Hepatocyte (in vitro differentiated cells): ENCODE measurements at regions not wholly inside any gene's neighbourhood (a gene's known extent, or its start where the extent isn't known, plus 50 kb on each side); places are given as distances from the start of the nearest gene placed in this dataset.

Experiments used
- DNase-seq: peaks from one replicate; pipeline ENCODE4 v3.0.0-alpha.2; 2016; ENCODE audit warnings: low spot score
- H2AFZ ChIP-seq: fragments of 200-600 bp; sonication (generic); 2 replicates; pipeline ENCODE4 v1.6.0; 2016; ENCODE audit warnings: antibody characterized with exemption, mild to moderate bottlenecking
- H3K27ac ChIP-seq: fragments of 200-600 bp; sonication (generic); 2 replicates; pipeline ENCODE4 v1.5.1; 2016; ENCODE audit warnings: mild to moderate bottlenecking
- H3K27me3 ChIP-seq: fragments of 200-600 bp; sonication (generic); 2 replicates; pipeline ENCODE4 v1.6.1; 2016
- H3K36me3 ChIP-seq: fragments of 200-600 bp; sonication (generic); replicated peaks from 2 replicates; pipeline ENCODE4 v1.5.1; 2016; ENCODE audit warnings: low read depth; ENCODE audit not compliant: insufficient read depth
- H3K4me1 ChIP-seq: fragments of 200-600 bp; sonication (generic); 2 replicates; pipeline ENCODE4 v1.5.1; 2016; ENCODE audit warnings: mild to moderate bottlenecking, moderate library complexity; ENCODE audit not compliant: insufficient read depth
- H3K4me2 ChIP-seq: fragments of 200-600 bp; sonication (generic); 2 replicates; pipeline ENCODE4 v1.6.0; 2016
- H3K4me3 ChIP-seq: fragments of 200-600 bp; sonication (generic); 2 replicates; pipeline ENCODE4 v1.5.1; 2016; ENCODE audit warnings: mild to moderate bottlenecking
- H3K79me2 ChIP-seq: fragments of 200-600 bp; sonication (generic); 2 replicates; pipeline ENCODE4 v1.6.0; 2017; ENCODE audit warnings: mild to moderate bottlenecking
- H3K9me2 ChIP-seq: fragments of 200-600 bp; sonication (generic); replicated peaks from 2 replicates; pipeline ENCODE4 v1.6.0; 2017; ENCODE audit warnings: mild to moderate bottlenecking; ENCODE audit not compliant: insufficient read depth
- H3K9me3 ChIP-seq: fragments of 200-600 bp; sonication (generic); 2 replicates; pipeline ENCODE4 v1.5.1; 2016; ENCODE audit warnings: low read depth, mild to moderate bottlenecking
- H4K20me1 ChIP-seq: fragments of 200-600 bp; sonication (generic); 2 replicates; pipeline ENCODE4 v1.6.0; 2016; ENCODE audit warnings: mild to moderate bottlenecking; ENCODE audit not compliant: insufficient read depth, poor library complexity, severe bottlenecking
- CTCF ChIP-seq: fragments of 200-600 bp; sonication (generic); IDR thresholded peaks from 2 replicates; pipeline ENCODE4 v1.5.1; 2016; ENCODE audit warnings: antibody characterized with exemption, mild to moderate bottlenecking; ENCODE audit not compliant: poor library complexity
- EZH2 ChIP-seq: fragments of 200-600 bp; sonication (generic); IDR thresholded peaks from 2 replicates; pipeline ENCODE4 v1.6.1; 2016; ENCODE audit warnings: antibody characterized with exemption, mild to moderate bottlenecking, borderline replicate concordance
- EZH2phosphoT487 ChIP-seq: fragments of 200-600 bp; sonication (generic); IDR thresholded peaks from one replicate; pipeline ENCODE4 v1.6.1; 2018; ENCODE audit warnings: antibody characterized with exemption, mild to moderate bottlenecking, low read depth, moderate library complexity; ENCODE audit not compliant: unreplicated experiment, severe bottlenecking
- WGBS: methylation state at CpG from one replicate; pipeline ENCODE4 v1.1.6; 2016; ENCODE audit warnings: low lambda C conversion rate; ENCODE audit errors: missing lambda C conversion rate; 5-methylcytosine and 5-hydroxymethylcytosine counted together

DNA sequence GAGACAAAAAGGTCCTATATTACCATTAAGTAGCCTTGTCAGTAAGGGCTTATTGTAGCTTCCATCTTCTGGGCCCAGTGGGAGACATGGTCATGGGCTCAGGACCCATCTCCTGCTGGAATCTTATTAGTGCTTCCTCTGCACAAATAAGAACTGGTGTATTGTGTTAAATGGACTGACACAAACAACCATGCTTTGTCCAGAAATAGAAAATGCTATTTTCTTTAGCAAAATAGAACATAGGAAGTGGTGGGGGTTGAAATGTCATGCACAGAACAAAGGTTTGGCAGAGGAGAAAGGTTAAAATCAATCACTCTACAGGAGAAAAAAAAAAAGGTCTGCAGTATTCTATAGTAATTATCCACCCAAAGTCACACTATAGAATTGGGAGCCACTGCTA lies 252.2 kb downstream of the ELAVL2 start:
- H3K36me3 ChIP-seq, result no peaks in the 10 kb centered on the region
- H3K9me2 ChIP-seq, result no peaks in the 10 kb centered on the region
- no peaks in the 10 kb centered on the region for H3K9me3 ChIP-seq
- no peak for TF ChIP-seq EZH2phosphoT487
- TF ChIP-seq EZH2, result no peak
- no peaks in the 10 kb centered on the region for H3K27me3 ChIP-seq
- H2AFZ ChIP-seq, result no peak overlapping the region
- H3K79me2 ChIP-seq, result no peaks in the 10 kb centered on the region
- DNase-seq, result no peak
- H3K4me2 ChIP-seq, result no peak overlapping the region
- H3K4me3 ChIP-seq, result no peak overlapping the region
- H3K27ac ChIP-seq, result no peak overlapping the region
- no peaks in the 10 kb centered on the region for H3K4me1 ChIP-seq
- H4K20me1 ChIP-seq, result no peaks in the 10 kb centered on the region

DNA sequence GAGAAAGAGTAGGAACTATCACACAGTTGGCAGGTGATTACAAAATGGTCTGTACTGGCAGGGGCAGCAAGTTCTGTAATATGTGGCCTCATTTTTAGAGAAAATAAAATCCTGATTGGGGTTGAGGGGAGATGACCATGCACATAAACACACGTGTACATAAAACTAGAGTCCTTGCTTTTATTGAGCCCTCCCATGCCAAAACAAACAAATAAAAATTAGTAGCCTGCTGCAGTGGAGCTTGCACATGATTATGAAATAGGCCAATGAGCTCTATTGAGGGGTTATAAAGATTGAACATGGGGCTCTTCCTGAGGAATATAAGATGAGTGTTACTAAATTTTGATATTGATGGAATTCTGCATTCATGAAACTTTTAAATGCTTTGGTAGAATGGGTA lies 248.4 kb downstream of the ELAVL2 start:
- DNase-seq, result no peak
- Histone ChIP-seq H3K4me2 (no peak overlapping the region), H3K36me3 (no peaks in the 10 kb centered on the region), H3K27ac (no peak overlapping the region), H4K20me1 (no peaks in the 10 kb centered on the region), H2AFZ (no peak overlapping the region), H3K4me1 (no peaks in the 10 kb centered on the region), H3K79me2 (no peaks in the 10 kb centered on the region), H3K9me3 (no peaks in the 10 kb centered on the region), H3K4me3 (no peak overlapping the region), H3K9me2 (no peaks in the 10 kb centered on the region), H3K27me3 (no peaks in the 10 kb centered on the region)
- no peak for TF ChIP-seq EZH2
- WGBS, result 61% methylated on average over 1 of the region's 1 CpG

GRCh38 chr9:23581931-23582330 lies 244.1 kb downstream of the ELAVL2 start:
- Histone ChIP-seq H3K9me3 (no peaks in the 10 kb centered on the region), H3K27ac (no peak overlapping the region), H3K36me3 (no peaks in the 10 kb centered on the region), H3K27me3 (no peaks in the 10 kb centered on the region), H3K4me3 (no peak overlapping the region), H3K9me2 (no peaks in the 10 kb centered on the region), H3K4me2 (no peak overlapping the region), H3K79me2 (no peaks in the 10 kb centered on the region), H2AFZ (no peak overlapping the region), H3K4me1 (no peaks in the 10 kb centered on the region), H4K20me1 (no peaks in the 10 kb centered on the region)
- TF ChIP-seq EZH2, result no peak
- peak; percentile 9 for DNase-seq
- WGBS, result 90% methylated on average over 3 of the region's 3 CpGs

DNA sequence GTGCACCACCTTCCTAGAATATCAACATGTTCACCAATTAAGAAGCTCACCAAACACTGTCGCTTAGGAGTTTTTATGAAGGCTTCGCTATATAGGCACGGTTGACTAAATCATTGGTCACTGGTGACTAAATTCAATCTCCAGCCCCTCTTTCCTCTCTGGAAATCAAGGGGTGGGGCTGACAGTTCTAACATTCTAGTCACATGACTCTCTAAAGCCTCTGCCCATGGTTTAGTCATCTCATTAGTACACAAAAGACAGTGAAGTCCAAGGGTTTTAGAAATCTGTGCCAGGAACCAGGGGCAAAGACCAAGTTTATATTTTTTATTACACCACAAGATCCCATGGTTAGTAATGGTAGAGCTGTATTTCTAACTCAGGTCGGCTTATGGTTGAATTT lies 243.2 kb downstream of the ELAVL2 start:
- no peak for TF ChIP-seq EZH2phosphoT487
- TF ChIP-seq EZH2, result no peak
- no peak for TF ChIP-seq CTCF
- WGBS, result 97% methylated on average over 4 of the region's 4 CpGs

GRCh38 chr9:23586906-23587305 lies 239.1 kb downstream of the ELAVL2 start:
- 58% methylated on average over 1 of the region's 1 CpG for WGBS
- H4K20me1 ChIP-seq, result no peaks in the 10 kb centered on the region
- H3K36me3 ChIP-seq, result no peaks in the 10 kb centered on the region
- DNase-seq, result no peak
- TF ChIP-seq EZH2 (no peak), CTCF (no peak), EZH2phosphoT487 (no peak)
- no peak overlapping the region for H3K4me2 ChIP-seq
- H3K27ac ChIP-seq, result no peak overlapping the region
- no peak overlapping the region for H3K4me3 ChIP-seq
- no peaks in the 10 kb centered on the region for H3K9me2 ChIP-seq
- H3K27me3 ChIP-seq, result no peaks in the 10 kb centered on the region
- H3K9me3 ChIP-seq, result no peaks in the 10 kb centered on the region
- no peak overlapping the region for H2AFZ ChIP-seq
- no peaks in the 10 kb centered on the region for H3K4me1 ChIP-seq
- H3K79me2 ChIP-seq, result no peaks in the 10 kb centered on the region

More for the DNA sequence above, 243.2 kb downstream of the ELAVL2 start:
- Histone ChIP-seq H3K9me3 (no peaks in the 10 kb centered on the region), H3K79me2 (no peaks in the 10 kb centered on the region), H4K20me1 (no peaks in the 10 kb centered on the region), H3K36me3 (no peaks in the 10 kb centered on the region), H3K4me3 (no peak overlapping the region), H3K27me3 (no peaks in the 10 kb centered on the region), H3K4me1 (no peaks in the 10 kb centered on the region), H3K9me2 (no peaks in the 10 kb centered on the region), H3K27ac (no peak overlapping the region), H3K4me2 (no peak overlapping the region), H2AFZ (no peak overlapping the region)
- DNase-seq, result no peak
